ENCODE measurements at regions not wholly inside any gene's neighbourhood (a gene's known extent, or its start where the extent isn't known, plus 50 kb on each side); places are given as distances from the start of the nearest gene placed in this dataset.

GRCh38 chr12:88310666-88311065 lies 168.6 kb downstream of the TMTC3 start:
- DNase-seq (ENCODE audit: low read depth in 3 of 3): no peak

DNA sequence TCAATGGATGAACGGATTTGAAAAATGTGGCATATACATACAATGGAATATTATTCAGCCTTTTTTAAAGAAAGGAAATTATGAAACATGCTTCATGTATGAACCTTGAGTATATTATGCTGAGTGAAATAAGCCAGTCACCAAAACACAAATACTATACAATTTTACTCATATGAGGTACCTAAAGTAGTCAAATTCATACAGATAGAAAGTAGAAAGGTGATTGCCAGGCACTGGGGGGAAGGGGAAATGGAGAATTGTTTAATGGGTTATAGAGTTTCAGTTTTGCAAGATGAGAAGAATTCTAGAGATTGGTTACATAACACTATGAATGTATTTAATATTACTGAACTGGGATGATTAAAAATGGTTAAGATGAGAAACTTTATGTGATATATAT lies 171.4 kb downstream of the TMTC3 start:
- no peak for DNase-seq (ENCODE audit: low read depth in 3 of 3)

- no peak for DNase-seq (ENCODE audit: low read depth in 3 of 3)
These were observed 172.6 kb downstream of the TMTC3 start for GRCh38 chr12:88314706-88315105.

DNA sequence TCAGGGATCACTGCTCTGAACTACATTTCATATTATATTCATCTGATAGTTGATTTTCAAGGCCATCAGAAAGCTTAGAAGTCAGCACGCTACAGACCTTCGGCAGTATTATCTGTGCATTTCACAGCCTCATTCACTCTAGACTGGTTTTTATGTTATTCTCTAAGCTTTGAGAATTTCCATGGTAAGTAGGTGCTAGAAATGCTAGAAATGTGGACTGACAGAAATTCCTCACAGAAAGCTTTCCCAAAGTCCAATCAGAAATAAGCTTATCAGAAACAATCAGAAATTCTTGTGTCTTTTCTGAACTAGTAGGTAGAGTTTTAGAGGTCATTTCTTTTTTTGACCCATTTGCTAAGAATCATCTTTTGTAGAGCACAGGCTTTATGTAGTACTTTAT lies 176.6 kb downstream of the TMTC3 start:
- DNase-seq (ENCODE audit: low read depth in 3 of 3): no peak

- DNase-seq (ENCODE audit: low read depth in 3 of 3): no peak
These were observed 183.1 kb downstream of the TMTC3 start for GRCh38 chr12:88325076-88325815.

DNA sequence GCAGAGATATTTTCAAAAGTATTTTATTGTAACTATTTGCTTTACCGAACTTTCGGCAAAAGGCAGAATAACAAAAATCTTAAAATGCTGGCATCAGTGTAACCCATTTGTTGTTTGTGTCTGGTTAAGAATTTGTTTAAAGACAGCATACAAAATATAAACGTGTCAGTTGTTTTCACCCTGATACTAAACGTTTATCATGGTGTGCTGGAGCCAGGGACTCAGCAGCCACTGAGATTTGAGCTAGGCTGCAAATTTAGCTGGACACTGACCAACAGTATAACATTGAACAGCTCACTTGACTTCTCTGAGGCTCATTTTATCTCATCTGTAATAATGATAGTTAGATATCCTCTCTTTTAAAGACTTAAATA lies 183.7 kb downstream of the TMTC3 start:
- DNase-seq (ENCODE audit: low read depth in 3 of 3): no peak

DNA sequence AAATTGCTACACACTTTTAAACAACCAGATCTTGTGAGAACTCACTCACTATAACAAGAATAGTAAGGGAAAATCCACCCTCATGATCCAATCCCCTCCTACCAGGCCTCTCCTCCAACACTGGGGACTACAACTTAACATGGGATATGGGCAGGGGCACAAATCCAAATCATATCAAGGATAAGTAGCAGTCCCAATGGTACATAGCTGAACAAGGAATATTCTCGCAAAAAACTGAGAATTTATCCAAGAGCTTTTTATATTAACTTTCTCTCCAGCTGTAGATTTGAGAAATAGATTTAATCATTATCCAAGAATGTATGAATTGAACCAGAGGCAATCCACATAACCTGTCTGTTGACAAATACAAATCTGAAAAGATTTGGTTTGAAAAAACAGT lies 185.2 kb downstream of the TMTC3 start:
- no peak for DNase-seq (ENCODE audit: low read depth in 3 of 3)

GRCh38 chr12:88328090-88328489 lies 186.0 kb downstream of the TMTC3 start:
- DNase-seq (ENCODE audit: low read depth in 3 of 3): no peak

- no peak for DNase-seq (ENCODE audit: low read depth in 3 of 3)
These were observed 187.7 kb downstream of the TMTC3 start for GRCh38 chr12:88329833-88330232.

GRCh38 chr12:88334271-88334670 lies 192.2 kb downstream of the TMTC3 start:
- DNase-seq (ENCODE audit: low read depth in 3 of 3): no peak

GRCh38 chr12:88336076-88336739 lies 194.1 kb downstream of the TMTC3 start:
- DNase-seq (ENCODE audit: low read depth in 3 of 3): no peak

DNA sequence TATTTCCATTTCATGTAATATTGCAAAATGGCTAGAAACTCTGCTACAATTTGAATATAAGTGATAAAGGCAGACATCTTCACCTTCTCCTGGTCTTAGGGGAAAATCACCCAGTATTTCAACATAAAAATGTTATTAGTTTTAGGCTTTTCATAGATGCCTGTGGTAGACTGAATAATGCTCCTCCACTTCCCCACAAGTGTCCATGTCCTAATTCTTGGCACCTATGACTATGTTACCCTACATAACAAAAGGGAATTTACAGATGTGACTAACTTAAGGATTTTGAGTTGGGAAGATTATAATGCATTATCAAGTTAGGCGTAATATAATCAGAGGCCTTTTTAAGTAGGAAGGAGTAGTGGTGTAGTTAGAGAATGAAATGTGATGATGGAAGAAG lies 196.4 kb downstream of the TMTC3 start:
- no peak for DNase-seq (ENCODE audit: low read depth in 3 of 3)

DNA sequence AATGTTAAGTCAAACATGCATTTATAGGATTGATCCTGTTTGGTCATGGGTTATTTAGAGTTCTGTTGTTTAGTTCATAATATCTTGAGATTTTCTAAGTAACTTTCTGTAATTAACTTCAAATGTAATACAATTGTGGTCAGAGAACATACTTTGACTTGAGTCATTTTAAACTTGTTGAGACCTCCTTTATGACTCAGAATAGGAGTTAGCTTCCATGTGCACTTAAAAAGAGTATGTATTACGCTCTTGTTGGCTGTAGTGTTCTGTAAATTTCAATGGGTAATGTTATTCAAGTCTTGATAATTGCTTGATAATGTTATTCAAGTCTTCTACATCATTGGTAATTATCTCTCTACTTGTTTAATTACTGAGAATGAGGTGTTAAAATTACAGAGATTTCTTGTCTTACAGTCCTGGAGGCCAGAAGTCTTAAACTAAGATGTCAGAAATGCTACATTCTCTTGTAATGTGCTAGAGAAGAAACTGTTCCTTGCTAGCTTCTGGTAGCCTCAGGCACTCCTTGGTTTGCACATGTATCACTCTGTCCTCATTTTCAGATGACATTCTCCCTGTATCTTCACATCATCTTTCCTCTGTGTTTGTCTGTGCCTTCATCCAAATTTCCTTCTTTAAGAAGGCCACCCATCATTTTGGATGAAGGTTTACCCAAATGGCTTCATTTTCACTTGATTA lies 197.3 kb downstream of the TMTC3 start:
- DNase-seq (ENCODE audit: low read depth in 3 of 3): no peak

GRCh38 chr12:88339966-88340365 lies 197.9 kb downstream of the TMTC3 start:
- no peak for DNase-seq (ENCODE audit: low read depth in 3 of 3)

GRCh38 chr12:88342251-88342806 lies 200.2 kb downstream of the TMTC3 start:
- DNase-seq (ENCODE audit: low read depth in 3 of 3): no peak

DNA sequence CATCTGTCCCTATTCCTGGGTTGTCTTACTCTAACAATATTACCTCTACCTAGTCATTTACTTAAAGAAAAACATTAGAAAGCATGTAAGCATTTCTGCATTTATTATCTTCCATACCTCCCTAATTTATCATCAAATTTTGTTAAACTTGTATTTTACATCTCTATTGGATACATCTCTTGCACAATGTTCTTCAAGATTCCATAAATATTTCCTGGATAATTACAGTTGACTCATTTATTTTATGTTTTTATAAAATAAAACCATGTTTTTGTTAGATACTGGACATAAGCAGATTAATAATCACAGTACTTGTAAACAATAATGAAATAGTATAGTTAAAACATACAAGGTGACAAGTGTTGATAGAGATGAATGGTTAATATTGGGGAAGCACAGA lies 209.0 kb downstream of the TMTC3 start:
- DNase-seq (ENCODE audit: low read depth in 3 of 3): no peak

GRCh38 chr12:88354691-88355090 lies 212.6 kb downstream of the TMTC3 start:
- no peak for DNase-seq (ENCODE audit: low read depth in 3 of 3)

DNA sequence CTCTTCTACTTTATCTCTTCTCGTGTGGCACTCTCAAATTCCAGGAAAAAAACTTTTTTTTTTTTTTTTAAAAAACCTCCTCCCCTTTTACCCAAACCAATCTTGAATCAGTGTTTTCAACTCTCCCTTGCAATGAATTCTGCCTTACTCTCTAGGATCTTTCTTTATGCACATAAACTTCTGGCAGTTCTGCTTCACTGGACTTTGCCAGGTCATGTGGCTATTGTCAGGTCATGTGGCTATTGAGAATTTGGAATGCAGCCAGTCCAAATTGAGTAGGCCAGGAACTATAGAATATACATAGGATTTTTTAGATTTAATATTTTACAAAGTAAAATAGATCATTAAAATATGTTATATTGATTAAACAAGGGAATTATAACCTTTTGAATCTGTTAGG lies 218.2 kb downstream of the TMTC3 start:
- no peak for DNase-seq (ENCODE audit: low read depth in 3 of 3)

DNA sequence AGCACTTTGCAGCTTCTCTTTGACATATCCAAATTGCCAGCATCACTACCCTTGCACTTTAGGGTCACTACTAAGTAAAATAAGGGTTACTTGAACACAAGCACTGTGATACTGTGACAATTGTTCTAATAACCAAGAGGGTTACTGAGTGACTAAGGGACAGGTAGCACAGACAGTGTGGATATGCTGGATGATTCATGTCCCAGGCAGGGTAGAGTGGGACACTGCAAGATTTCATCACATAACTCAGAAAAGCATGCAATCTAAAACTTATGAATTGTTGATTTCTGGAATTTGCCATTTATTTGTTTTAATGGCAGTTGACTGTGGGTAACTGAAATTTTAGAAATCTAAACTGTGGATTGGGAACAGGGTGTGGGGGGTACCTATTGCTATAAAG lies 218.8 kb downstream of the KITLG start:
- no peak for DNase-seq (ENCODE audit: low read depth in 3 of 3)

DNA sequence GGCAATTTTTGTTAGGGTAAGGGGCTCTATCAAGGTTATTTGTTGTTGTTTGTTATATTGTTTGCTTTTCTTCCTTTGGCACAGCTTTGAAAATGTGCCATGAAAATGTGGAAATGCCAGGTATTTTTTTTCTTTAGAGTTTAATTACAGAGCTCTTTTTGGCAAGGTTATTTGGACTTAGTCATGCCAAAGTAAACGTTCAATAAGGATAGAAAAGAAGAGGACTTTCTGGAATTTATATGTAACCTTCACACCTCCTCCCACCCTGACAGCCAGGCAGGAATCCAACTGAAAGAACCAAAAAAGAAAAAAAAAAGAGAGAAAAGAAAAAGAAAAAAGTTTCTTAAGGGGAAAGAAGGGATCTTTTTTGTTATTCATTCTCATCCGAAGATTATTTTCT lies 217.8 kb downstream of the KITLG start:
- DNase-seq (ENCODE audit: low read depth in 3 of 3): no peak

GRCh38 chr12:88365403-88365802 lies 214.9 kb downstream of the KITLG start:
- no peak for DNase-seq (ENCODE audit: low read depth in 3 of 3)

DNA sequence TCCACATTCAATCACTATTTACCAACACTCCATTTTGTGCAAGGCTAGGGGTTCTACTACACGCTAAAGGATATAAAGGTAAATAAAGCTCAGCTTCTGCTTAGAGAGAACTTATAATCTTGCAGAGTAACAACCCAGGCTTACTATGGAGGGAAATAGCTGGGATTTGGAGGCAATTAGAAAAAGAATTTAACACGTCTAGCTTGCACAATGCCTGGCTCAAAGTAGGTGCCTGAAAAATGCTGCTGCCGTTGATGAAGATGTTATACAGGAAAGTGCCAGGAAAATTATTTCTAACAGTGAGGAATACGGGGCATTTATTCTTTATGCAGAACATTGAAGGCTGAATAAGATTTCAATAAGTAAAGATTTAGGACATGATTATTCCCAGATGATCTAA lies 214.2 kb downstream of the KITLG start:
- no peak for DNase-seq (ENCODE audit: low read depth in 3 of 3)

- no peak for DNase-seq (ENCODE audit: low read depth in 3 of 3)
These were observed 213.0 kb downstream of the KITLG start for GRCh38 chr12:88367231-88367630.

Data from stimulated activated CD4-positive, alpha-beta T cell treated with anti-CD3 and anti-CD28 coated beads, TNF-alpha, amount 100 ng/mL, for 48 hours (primary cell).